ENCODE measurements at regions not wholly inside any gene's neighbourhood (a gene's known extent, or its start where the extent isn't known, plus 50 kb on each side); places are given as distances from the start of the nearest gene placed in this dataset.

DNA sequence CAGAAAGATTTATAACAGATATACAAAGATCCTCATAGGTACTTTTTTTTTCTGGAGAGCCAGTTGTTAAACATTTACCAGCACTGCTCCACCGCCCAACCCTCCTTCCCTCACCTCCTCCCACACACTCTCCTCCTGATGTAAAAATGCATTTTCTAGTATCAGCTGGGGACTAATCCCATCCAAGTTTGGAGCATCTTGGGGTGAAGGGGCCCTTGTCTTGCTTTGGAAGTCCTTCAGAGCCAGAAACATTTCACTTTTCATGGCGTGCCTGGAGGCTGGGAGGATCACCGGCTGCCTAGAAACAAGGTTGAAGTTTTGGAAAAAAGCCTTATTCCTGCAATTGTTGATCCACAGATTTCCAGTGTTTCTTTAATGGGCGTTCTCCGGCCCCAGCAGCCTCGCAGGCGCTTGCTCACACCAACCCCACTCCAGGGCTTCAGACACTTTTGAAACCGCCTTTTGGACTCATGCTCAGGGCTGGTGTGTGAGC, 165.1 kb upstream of the AFDN start:
- H3K27me3 Mint-ChIP-seq (ENCODE audit: unreplicated experiment), result peaks cover 10% of the 10 kb centered on the region
- H3K4me3 Mint-ChIP-seq (ENCODE audit: unreplicated experiment), result no peak overlapping the region
- peaks cover 12% of the 10 kb centered on the region for H3K4me1 Mint-ChIP-seq (ENCODE audit: unreplicated experiment)
- no peaks in the 10 kb centered on the region for H3K9me3 Mint-ChIP-seq (ENCODE audit: unreplicated experiment)
- DNase-seq (ENCODE audit: low spot score), result no peak
- H3K27ac Mint-ChIP-seq (ENCODE audit: unreplicated experiment), result no peak overlapping the region
- TF ChIP-seq, protein P1, sequence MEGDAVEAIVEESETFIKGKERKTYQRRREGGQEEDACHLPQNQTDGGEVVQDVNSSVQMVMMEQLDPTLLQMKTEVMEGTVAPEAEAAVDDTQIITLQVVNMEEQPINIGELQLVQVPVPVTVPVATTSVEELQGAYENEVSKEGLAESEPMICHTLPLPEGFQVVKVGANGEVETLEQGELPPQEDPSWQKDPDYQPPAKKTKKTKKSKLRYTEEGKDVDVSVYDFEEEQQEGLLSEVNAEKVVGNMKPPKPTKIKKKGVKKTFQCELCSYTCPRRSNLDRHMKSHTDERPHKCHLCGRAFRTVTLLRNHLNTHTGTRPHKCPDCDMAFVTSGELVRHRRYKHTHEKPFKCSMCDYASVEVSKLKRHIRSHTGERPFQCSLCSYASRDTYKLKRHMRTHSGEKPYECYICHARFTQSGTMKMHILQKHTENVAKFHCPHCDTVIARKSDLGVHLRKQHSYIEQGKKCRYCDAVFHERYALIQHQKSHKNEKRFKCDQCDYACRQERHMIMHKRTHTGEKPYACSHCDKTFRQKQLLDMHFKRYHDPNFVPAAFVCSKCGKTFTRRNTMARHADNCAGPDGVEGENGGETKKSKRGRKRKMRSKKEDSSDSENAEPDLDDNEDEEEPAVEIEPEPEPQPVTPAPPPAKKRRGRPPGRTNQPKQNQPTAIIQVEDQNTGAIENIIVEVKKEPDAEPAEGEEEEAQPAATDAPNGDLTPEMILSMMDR (IDR thresholded peaks at IDR 0.05; ENCODE audit: unreplicated experiment), result no peak
- H3K36me3 Mint-ChIP-seq (ENCODE audit: low read depth, unreplicated experiment), result no peaks in the 10 kb centered on the region

DNA sequence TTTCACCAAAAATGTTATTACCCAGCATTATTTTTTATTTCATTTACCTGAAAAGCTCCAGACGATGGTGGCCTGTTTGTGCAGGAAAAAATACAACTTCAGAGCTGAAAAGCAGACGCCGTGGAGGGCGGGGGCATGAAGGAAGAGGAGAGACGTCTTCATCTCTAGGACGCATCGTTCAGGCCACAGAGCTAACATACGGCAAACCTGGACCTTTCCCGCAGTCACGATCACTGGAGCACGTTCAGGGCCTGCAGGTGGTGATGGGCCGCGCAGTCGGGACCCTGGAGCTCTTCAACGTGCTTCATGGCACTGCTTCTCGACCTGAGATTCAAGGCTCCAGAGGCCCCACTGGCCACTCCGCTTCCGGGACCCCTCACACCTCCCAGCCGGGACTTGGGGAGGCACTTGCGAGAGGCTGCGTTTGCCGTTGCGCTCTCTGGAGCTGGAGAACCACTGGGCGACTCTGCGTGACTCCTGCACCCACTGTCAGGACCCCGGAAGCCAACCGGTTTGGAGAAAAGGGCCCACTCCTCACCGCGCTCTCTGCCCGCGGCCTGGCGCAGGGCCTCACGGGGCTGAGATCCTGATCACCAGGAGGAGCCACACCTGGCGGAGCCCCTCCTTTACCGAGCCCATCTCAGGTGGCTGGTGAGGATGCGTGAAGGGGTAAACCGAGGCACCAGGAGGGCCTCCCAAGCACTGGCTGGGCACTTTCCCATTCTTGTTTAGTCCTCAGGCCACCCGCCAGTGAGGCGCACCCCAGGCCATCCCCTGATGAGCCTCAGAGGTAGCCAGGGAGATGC, 164.4 kb upstream of the AFDN start:
- Mint-ChIP-seq H3K4me1 (ENCODE audit: unreplicated experiment) (peaks cover 15% of the 10 kb centered on the region), H3K27me3 (ENCODE audit: unreplicated experiment) (peaks cover 12% of the 10 kb centered on the region), H3K36me3 (ENCODE audit: low read depth, unreplicated experiment) (no peaks in the 10 kb centered on the region), H3K9me3 (ENCODE audit: unreplicated experiment) (no peaks in the 10 kb centered on the region), H3K27ac (ENCODE audit: unreplicated experiment) (no peak overlapping the region), H3K4me3 (ENCODE audit: unreplicated experiment) (no peak overlapping the region)
- TF ChIP-seq, protein P1 (IDR thresholded peaks at IDR 0.05; ENCODE audit: unreplicated experiment), result no peak
- no peak for DNase-seq (ENCODE audit: low spot score)

DNA sequence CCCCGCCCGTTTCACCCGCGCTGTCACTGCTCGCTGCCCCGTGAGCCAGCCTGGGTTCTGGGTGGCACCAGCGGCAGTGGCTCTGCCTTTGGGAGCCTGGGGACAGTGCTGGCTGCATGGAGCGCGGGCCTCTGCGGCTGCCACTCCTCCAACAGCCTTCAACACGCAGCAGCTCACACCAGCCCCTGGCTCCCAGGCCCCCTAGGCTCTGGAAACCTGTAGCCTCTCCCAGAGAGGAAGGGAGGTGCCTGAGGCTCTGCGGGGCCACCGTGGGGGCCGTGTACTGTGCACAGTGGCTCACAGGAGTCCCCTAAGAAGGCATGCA, 163.9 kb upstream of the AFDN start:
- Mint-ChIP-seq H3K4me3 (ENCODE audit: unreplicated experiment) (no peak overlapping the region), H3K36me3 (ENCODE audit: low read depth, unreplicated experiment) (no peaks in the 10 kb centered on the region), H3K4me1 (ENCODE audit: unreplicated experiment) (peaks cover 15% of the 10 kb centered on the region), H3K27me3 (ENCODE audit: unreplicated experiment) (peaks cover 12% of the 10 kb centered on the region), H3K9me3 (ENCODE audit: unreplicated experiment) (no peaks in the 10 kb centered on the region), H3K27ac (ENCODE audit: unreplicated experiment) (no peak overlapping the region)
- TF ChIP-seq, protein P1 (IDR thresholded peaks at IDR 0.05; ENCODE audit: unreplicated experiment), result no peak
- DNase-seq (ENCODE audit: low spot score), result no peak

DNA sequence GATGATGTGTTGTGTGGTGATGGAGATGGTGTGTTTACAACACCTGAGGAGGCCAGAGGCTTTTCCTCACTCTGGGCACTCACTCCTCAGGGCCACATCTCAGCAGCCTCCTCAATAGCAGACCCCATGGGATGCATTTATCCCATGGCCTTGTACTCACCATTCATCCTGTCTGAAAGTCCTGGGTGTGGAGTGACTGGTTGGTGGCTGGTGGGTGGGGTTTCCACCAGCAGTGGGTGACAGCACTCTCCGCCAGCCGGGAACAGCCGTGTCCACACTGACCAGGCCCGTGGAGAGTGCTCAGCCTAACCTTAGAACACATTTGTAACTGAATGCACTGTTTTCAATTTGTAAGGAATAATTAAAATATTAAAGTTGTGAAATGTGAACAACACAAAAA, 163.4 kb upstream of the AFDN start:
- Mint-ChIP-seq H3K27ac (ENCODE audit: unreplicated experiment) (no peak overlapping the region), H3K36me3 (ENCODE audit: low read depth, unreplicated experiment) (no peaks in the 10 kb centered on the region), H3K4me3 (ENCODE audit: unreplicated experiment) (no peak overlapping the region), H3K27me3 (ENCODE audit: unreplicated experiment) (peaks cover 12% of the 10 kb centered on the region), H3K9me3 (ENCODE audit: unreplicated experiment) (no peaks in the 10 kb centered on the region), H3K4me1 (ENCODE audit: unreplicated experiment) (peaks cover 19% of the 10 kb centered on the region)
- no peak for DNase-seq (ENCODE audit: low spot score)
- TF ChIP-seq, protein P1 (IDR thresholded peaks at IDR 0.05; ENCODE audit: unreplicated experiment), result no peak

DNA sequence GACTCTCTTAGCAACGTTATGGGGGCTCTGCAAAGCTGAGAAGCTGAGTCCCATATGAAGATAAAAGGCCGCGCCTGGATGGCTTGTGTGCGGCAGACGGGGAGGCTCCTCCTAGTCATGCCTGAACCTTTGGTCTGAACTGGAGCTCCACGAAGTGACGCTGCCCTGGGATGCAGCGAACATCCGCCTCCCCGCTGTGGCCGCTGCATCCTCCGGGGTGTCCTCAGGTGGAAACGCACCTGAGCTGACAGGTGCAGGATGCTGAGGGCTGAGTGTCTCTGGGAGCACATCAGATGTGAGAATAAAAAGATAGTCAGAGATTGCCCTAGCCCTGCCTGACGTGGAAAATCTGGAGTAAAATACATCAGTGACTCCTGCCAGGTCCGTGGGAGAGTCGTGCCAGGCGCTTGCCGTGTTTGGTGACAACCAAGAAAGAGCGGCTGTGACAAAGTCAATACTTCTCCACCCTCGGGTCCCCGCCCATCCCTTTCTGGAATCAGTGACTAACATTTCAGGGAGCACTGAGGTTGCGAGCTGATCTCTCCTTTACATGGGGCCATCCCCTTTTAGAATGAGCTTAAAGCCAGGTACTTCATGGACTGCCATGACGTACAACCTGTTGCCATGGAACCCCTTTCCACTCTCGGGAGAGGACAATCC, 162.8 kb upstream of the AFDN start:
- no peak overlapping the region for H3K27ac Mint-ChIP-seq (ENCODE audit: unreplicated experiment)
- H3K9me3 Mint-ChIP-seq (ENCODE audit: unreplicated experiment), result no peaks in the 10 kb centered on the region
- no peaks in the 10 kb centered on the region for H3K36me3 Mint-ChIP-seq (ENCODE audit: low read depth, unreplicated experiment)
- TF ChIP-seq, protein P1 (IDR thresholded peaks at IDR 0.05; ENCODE audit: unreplicated experiment), result no peak
- peaks cover 12% of the 10 kb centered on the region for H3K27me3 Mint-ChIP-seq (ENCODE audit: unreplicated experiment)
- H3K4me3 Mint-ChIP-seq (ENCODE audit: unreplicated experiment), result no peak overlapping the region
- no peak for DNase-seq (ENCODE audit: low spot score)
- H3K4me1 Mint-ChIP-seq (ENCODE audit: unreplicated experiment), result peaks cover 19% of the 10 kb centered on the region

All from endothelial cell (in vitro differentiated cells).